GM19239 (cell line): ENCODE measurements at regions not wholly inside any gene's neighbourhood (a gene's known extent, or its start where the extent isn't known, plus 50 kb on each side); places are given as distances from the start of the nearest gene placed in this dataset.

Source experiments
- DNase-seq: peaks from one replicate; pipeline ENCODE4 v3.0.0; 2011; ENCODE audit warnings: low spot score; ENCODE audit not compliant: insufficient read length
- FAIRE-seq: peaks from 2 replicates; lab custom pipeline; 2011; peaks lifted over from hg19 to GRCh38; lab: Jason Lieb, UNC

DNA sequence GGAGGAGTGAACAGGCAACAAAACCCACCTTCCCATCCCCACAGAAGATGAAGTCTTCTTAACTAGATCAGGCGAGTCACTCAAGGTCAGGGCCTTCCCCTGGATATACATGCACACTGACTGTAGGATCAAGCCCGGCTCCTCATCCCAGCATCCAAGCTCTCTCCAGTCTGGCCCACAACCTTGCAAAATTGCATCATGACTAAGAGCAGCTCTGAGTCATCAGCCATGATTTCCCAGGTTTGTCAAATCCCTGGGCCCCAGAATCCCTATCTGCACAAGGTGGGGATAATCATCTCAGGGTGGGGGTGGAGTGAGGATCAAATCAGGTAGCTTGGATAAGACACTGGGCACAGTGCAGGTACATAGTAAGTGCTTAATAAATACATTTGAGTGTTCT lies 199.3 kb upstream of the GRIK3 start:
- no peak for DNase-seq
- FAIRE-seq = no peak

GRCh38 chr1:37234941-37235418 lies 200.7 kb upstream of the GRIK3 start:
- FAIRE-seq (no peak), DNase-seq (no peak)

DNA sequence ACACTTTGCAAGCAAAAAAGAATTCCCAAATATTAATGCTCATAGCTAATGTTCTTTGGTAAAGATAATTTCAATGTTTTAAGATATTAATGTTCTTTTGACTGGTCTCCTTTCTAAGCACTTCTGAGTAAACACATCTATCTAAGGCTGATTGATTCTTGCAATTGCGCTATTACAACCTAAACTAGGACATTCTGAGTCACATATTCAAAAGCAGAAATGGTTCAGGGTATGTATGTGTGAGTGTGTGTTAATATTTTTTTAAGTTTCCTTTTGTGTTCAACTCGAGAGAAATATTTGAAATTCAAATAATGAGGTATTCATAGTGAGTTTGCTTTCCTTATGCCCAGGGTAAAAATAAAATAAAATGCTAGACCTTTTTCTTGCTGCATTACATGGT lies 203.6 kb upstream of the GRIK3 start:
- FAIRE-seq (no peak), DNase-seq (no peak)

GRCh38 chr1:37238364-37239224 lies 204.3 kb upstream of the GRIK3 start:
- no peak for FAIRE-seq
- no peak for DNase-seq

GRCh38 chr1:37239225-37239740 lies 205.0 kb upstream of the GRIK3 start:
- DNase-seq (no peak), FAIRE-seq (no peak)

- FAIRE-seq = no peak
Measured at GRCh38 chr1:37240897-37241296, 206.6 kb upstream of the GRIK3 start.

DNA sequence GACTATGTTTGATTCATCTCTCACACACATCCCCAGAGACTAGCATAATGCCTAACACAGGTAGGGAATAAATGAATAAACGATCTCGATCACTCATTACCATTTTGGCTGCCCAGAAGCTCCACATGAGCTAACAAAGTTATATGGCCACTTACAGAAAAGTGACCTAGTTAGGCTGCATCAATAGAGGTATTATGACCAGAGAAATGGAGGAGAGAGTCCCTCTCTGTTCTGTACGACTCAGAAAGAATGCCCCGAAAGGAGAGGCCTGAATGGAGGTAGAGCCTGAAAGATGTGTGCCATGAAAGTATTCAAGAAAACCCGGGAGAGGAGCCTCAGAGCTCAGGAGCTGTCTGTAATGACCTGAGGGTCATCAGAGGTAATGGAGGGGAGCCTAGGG lies 208.2 kb upstream of the GRIK3 start:
- DNase-seq (no peak), FAIRE-seq (no peak)

More at GRCh38 chr1:37240897-37241296, 206.6 kb upstream of the GRIK3 start:
- DNase-seq = no peak

GRCh38 chr1:37243368-37244082 lies 209.2 kb upstream of the GRIK3 start:
- FAIRE-seq (no peak), DNase-seq (no peak)

DNA sequence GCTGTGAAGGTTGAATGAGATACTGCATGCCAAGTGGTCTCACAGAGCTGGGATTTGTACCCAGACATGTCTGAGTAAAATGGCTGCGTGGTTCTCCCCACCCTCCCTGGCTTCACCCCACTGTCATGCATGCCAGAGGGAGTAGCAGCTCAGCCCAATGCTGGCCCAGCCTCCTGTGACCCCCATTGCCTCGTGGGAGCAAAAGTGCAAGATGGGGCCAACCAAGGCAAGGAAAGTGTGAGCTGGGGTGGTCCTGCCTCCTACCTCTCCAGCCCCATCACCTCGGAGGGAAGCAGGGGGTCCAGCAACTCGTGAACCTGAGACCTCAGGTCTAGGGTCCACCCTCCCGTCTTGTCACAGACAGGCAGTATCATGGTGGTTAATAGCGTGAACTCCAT lies 209.8 kb upstream of the GRIK3 start:
- no peak for FAIRE-seq
- DNase-seq = no peak

DNA sequence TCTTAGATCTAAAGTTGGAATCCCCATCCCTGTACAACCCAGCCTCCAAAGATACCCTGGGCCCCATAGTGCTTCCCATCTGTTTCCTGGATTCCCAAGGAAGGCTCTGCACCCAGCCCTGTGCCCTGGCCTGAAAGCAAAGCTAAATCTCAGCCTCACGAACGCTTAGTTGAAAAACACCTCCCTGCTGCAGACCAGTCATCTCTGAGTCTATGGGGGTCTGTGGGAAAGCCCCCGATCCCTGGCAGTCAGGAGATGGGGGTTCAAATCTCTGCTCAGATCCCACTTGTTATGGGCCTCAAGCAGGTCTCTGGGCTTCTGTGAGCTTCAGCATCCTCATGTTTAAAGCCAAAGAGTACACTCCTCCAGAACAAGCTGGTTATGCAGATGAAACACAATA lies 210.5 kb upstream of the GRIK3 start:
- FAIRE-seq (no peak), DNase-seq (no peak)

GRCh38 chr1:37246631-37247030 lies 212.3 kb upstream of the GRIK3 start:
- FAIRE-seq = no peak
- no peak for DNase-seq

- FAIRE-seq (no peak), DNase-seq (no peak)
Measured at GRCh38 chr1:37250371-37250770, 216.1 kb upstream of the GRIK3 start.

GRCh38 chr1:37255136-37255795 lies 219.1 kb upstream of the ZC3H12A start:
- FAIRE-seq (no peak), DNase-seq (no peak)

GRCh38 chr1:37255868-37256267 lies 218.5 kb upstream of the ZC3H12A start:
- no peak for FAIRE-seq
- no peak for DNase-seq

DNA sequence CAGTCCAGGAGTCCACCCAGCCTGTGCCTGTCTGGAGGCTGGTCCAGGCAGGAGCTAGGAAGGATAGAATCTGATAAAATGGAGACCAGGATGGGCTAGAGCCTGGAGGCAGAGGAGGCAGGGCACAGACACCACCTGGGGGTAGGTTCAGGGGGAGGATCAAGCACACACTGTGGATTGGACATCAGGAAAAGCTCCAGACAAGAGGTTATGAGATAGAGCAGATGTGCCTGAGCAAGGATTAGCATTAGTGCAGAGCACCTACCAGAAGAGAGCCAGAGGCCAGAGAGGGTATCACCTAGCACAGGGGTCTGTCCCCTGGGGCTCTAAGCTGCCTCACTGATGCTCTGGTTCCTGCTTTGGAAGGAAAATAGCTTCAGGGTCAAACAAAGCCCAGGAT lies 216.7 kb upstream of the ZC3H12A start:
- DNase-seq (no peak), FAIRE-seq (no peak)

DNA sequence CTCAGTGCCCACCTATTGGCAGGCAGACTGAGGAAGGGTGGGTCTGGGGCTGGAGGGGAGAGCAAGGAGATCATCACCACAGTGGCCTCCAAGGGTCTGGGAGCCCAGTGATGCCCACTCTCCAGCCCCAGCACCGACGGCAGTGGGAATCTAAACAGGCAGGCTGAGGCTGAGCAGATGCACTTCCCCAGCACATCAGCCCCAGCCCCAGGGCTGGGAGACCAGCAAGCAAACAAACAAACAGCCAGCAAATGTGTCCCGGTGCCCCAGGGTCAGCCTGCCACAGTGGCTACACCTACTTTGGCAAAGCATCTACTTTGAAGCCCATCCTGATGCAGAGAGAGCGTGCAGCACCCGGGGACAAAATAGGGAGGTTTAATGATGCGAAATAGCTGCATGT lies 216.3 kb upstream of the ZC3H12A start:
- FAIRE-seq (no peak), DNase-seq (no peak)

DNA sequence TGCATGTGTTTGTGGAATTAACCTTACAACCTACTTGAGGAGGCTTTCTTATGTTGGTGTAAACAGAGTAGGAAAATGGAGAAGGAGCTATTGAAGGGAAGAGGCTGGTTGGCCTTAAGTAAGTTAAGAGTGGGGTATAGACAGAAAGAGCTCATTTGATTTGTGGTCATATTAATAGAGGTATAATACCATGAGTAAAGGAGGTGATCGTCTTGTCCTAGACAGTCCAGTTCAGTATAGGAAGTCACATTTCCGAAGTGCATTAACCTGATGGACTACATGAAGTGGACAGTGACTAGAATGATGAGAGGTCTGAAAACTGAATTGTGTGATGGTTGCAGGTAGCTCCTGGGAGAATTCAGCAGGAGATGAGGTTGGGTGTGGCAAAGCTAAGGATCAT lies 215.4 kb upstream of the ZC3H12A start:
- DNase-seq = no peak
- FAIRE-seq = peak; percentile 52

GRCh38 chr1:37261129-37261528 lies 213.3 kb upstream of the ZC3H12A start:
- FAIRE-seq = no peak
- DNase-seq = no peak

GRCh38 chr1:37262439-37263170 lies 211.8 kb upstream of the ZC3H12A start:
- no peak for FAIRE-seq

GRCh38 chr1:37265156-37265555 lies 209.2 kb upstream of the ZC3H12A start:
- FAIRE-seq (no peak), DNase-seq (no peak)

More at GRCh38 chr1:37262439-37263170, 211.8 kb upstream of the ZC3H12A start:
- DNase-seq = no peak
